OCI-LY7 (cell line): ENCODE measurements at regions not wholly inside any gene's neighbourhood (a gene's known extent, or its start where the extent isn't known, plus 50 kb on each side); places are given as distances from the start of the nearest gene placed in this dataset.

ENCODE experiments used
- BruUV-seq: library from RNA; stranded (reverse); fragments of 400-500 nt; replicated peaks from 2 replicates; lab custom pipeline; 2021; lab: Mats Ljungman, UMichigan
- CTCF ChIA-PET: fragments of 300-600 bp; sonication (Branson Sonifier 250); formaldehyde crosslinking; loops from one replicate; lab custom pipeline; 2022; ENCODE audit warnings: antibody characterized with exemption; ENCODE audit not compliant: unreplicated experiment; lab: Charles Lee
- POLR2A ChIA-PET: fragments of 300-600 bp; sonication (Branson Sonifier 250); formaldehyde crosslinking; loops from one replicate; lab custom pipeline; 2022; ENCODE audit warnings: antibody characterized with exemption; lab: Charles Lee
- DNase-seq: peaks from one replicate; pipeline ENCODE4 v3.0.0-alpha.2; 2015; ENCODE audit warnings: low spot score
- H2AFZ ChIP-seq: fragments of 200-600 bp; sonication (generic), shearing (Covaris generic); 2 replicates; pipeline ENCODE4 v1.6.1; 2014; ENCODE audit warnings: mild to moderate bottlenecking, antibody characterized with exemption, low read length, moderate library complexity
- H3K27ac ChIP-seq: fragments of 200-600 bp; sonication (generic); 2 replicates; pipeline ENCODE4 v1.5.1; 2014; ENCODE audit warnings: mixed run types, low read depth, mild to moderate bottlenecking, moderate library complexity, low read length, inconsistent platforms; ENCODE audit not compliant: poor library complexity, severe bottlenecking
- H3K36me3 ChIP-seq: fragments of 200-600 bp; sonication (generic); 2 replicates; pipeline ENCODE4 v1.6.1; 2014; ENCODE audit warnings: mild to moderate bottlenecking, antibody characterized with exemption, low read length, moderate library complexity, mixed read lengths; ENCODE audit not compliant: insufficient read depth
- H3K4me1 ChIP-seq: fragments of 200-600 bp; sonication (generic); 2 replicates; pipeline ENCODE4 v1.5.1; 2014; ENCODE audit warnings: mild to moderate bottlenecking, low read length; ENCODE audit not compliant: insufficient read depth, poor library complexity, severe bottlenecking
- H3K4me2 ChIP-seq: fragments of 200-600 bp; sonication (generic); 2 replicates; pipeline ENCODE4 v1.6.1; 2014; ENCODE audit warnings: mild to moderate bottlenecking, low read length
- H3K4me3 ChIP-seq: fragments of 200-600 bp; sonication (generic); 2 replicates; pipeline ENCODE4 v1.5.1; 2014; ENCODE audit warnings: mild to moderate bottlenecking, low read depth, low read length; ENCODE audit not compliant: poor library complexity, severe bottlenecking
- H3K79me2 ChIP-seq: fragments of 200-600 bp; sonication (generic); 2 replicates; pipeline ENCODE4 v1.6.1; 2016; ENCODE audit warnings: low read depth, mild to moderate bottlenecking, low read length, moderate library complexity, mixed read lengths; ENCODE audit not compliant: insufficient read depth
- H3K9me2 ChIP-seq: fragments of 200-600 bp; sonication (generic); 2 replicates; pipeline ENCODE4 v1.6.1; 2016; ENCODE audit warnings: mild to moderate bottlenecking, low read length, mixed read lengths; ENCODE audit not compliant: insufficient read depth
- H3K9me3 ChIP-seq: fragments of 200-600 bp; sonication (generic); 2 replicates; pipeline ENCODE4 v1.6.1; 2014; ENCODE audit warnings: mild to moderate bottlenecking, mixed run types, low read length, mixed read lengths
- H4K20me1 ChIP-seq: fragments of 200-600 bp; sonication (generic); 2 replicates; pipeline ENCODE4 v1.6.1; 2014; ENCODE audit warnings: mild to moderate bottlenecking, antibody characterized with exemption, low read length, moderate library complexity, mixed read lengths; ENCODE audit not compliant: insufficient read depth
- EZH2phosphoT487 ChIP-seq: fragments of 200-600 bp; sonication (generic); IDR thresholded peaks from 2 replicates; pipeline ENCODE4 v1.6.1; 2018; ENCODE audit warnings: low read depth, borderline replicate concordance, mild to moderate bottlenecking, mixed run types, antibody characterized with exemption, low read length, moderate library complexity, mixed read lengths
- intact Hi-C: fragments of 100-400 bp; cut with micrococcal nuclease; formaldehyde crosslinking; loops from one replicate; pipeline ENCODE4 v1.10.0; 2022; ENCODE audit not compliant: unreplicated experiment
- TF ChIP-seq, protein P1 (sequence below): fragments of 200-600 bp; sonication (generic); conservative IDR thresholded peaks from 2 replicates; pipeline ENCODE4 v1.5.1; 2014; ENCODE audit warnings: mild to moderate bottlenecking, antibody characterized with exemption, low read length, moderate library complexity, mixed read lengths

DNA sequence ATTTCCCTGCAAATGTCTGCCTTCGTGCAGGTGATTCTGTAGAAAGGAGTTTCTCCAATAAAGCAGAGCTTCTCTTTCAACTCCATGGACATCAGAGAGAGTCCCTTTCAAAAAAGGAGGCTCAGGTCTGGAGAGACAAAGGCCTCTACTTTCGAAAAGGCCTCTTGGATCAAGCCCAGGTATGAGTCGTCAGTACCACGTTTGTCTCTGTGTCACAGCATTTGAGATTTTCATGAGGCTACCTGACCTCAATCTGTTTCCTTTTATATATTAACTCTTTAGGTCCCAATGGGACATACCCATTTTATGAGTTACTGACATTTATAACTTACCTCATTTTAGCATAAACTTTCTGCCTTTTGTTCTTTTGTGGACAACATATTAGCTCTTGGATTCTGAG lies 290.8 kb downstream of the RPAP3 start:
- POLR2A ChIA-PET: interaction anchor here (0.6 to 1.2 kb wide), 2 partner anchors 12 to 1250 kb away, joined by 3 read pairs; no protein-coding TSS in a partner anchor
- H3K4me1 ChIP-seq: no peaks in the 10 kb centered on the region
- no peaks in the 10 kb centered on the region for H3K79me2 ChIP-seq
- intact Hi-C loops: no loop called here
- H4K20me1 ChIP-seq: no peaks in the 10 kb centered on the region
- TF ChIP-seq, protein P1, sequence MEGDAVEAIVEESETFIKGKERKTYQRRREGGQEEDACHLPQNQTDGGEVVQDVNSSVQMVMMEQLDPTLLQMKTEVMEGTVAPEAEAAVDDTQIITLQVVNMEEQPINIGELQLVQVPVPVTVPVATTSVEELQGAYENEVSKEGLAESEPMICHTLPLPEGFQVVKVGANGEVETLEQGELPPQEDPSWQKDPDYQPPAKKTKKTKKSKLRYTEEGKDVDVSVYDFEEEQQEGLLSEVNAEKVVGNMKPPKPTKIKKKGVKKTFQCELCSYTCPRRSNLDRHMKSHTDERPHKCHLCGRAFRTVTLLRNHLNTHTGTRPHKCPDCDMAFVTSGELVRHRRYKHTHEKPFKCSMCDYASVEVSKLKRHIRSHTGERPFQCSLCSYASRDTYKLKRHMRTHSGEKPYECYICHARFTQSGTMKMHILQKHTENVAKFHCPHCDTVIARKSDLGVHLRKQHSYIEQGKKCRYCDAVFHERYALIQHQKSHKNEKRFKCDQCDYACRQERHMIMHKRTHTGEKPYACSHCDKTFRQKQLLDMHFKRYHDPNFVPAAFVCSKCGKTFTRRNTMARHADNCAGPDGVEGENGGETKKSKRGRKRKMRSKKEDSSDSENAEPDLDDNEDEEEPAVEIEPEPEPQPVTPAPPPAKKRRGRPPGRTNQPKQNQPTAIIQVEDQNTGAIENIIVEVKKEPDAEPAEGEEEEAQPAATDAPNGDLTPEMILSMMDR: no peak
- no peak for TF ChIP-seq EZH2phosphoT487
- H3K36me3 ChIP-seq: no peaks in the 10 kb centered on the region
- BruUV-seq: no TSS peak
- CTCF ChIA-PET: no interaction called here
- no peak overlapping the region for H3K4me2 ChIP-seq
- no peaks in the 10 kb centered on the region for H3K9me2 ChIP-seq
- no peak for DNase-seq
- no peaks in the 10 kb centered on the region for H3K9me3 ChIP-seq
- H3K27ac ChIP-seq: no peak overlapping the region
- no peak overlapping the region for H3K4me3 ChIP-seq
- H2AFZ ChIP-seq: no peak overlapping the region

DNA sequence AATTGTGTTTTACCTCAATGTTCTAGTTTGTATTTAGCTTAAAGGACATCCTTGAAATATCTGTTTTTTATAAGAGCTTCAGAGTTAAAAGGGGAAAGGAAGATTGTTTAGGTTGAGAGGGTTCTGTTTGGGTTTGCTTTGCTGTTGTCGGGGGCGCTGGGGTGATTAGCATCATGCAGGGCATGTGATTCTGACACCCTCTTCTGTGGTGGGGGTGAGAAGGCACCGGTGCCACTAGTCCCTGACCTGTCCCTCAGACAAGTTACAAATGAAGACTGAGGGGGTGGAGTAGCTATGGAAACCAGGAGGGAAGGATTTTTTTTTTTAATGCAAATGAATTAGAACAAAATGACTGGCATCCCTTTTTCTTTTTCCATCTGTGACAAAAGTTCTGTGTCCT lies 291.3 kb downstream of the RPAP3 start:
- TF ChIP-seq EZH2phosphoT487: no peak
- TF ChIP-seq, protein P1: no peak
- POLR2A ChIA-PET: no interaction called here
- H2AFZ ChIP-seq: no peak overlapping the region
- no peaks in the 10 kb centered on the region for H3K9me3 ChIP-seq
- H3K36me3 ChIP-seq: no peaks in the 10 kb centered on the region
- no TSS peak for BruUV-seq
- H3K79me2 ChIP-seq: no peaks in the 10 kb centered on the region
- DNase-seq: no peak
- intact Hi-C loops: no loop called here
- H3K4me1 ChIP-seq: no peaks in the 10 kb centered on the region
- no peak overlapping the region for H3K27ac ChIP-seq
- H3K4me2 ChIP-seq: no peak overlapping the region
- H3K9me2 ChIP-seq: no peaks in the 10 kb centered on the region
- no peak overlapping the region for H3K4me3 ChIP-seq
- CTCF ChIA-PET: no interaction called here
- no peaks in the 10 kb centered on the region for H4K20me1 ChIP-seq

DNA sequence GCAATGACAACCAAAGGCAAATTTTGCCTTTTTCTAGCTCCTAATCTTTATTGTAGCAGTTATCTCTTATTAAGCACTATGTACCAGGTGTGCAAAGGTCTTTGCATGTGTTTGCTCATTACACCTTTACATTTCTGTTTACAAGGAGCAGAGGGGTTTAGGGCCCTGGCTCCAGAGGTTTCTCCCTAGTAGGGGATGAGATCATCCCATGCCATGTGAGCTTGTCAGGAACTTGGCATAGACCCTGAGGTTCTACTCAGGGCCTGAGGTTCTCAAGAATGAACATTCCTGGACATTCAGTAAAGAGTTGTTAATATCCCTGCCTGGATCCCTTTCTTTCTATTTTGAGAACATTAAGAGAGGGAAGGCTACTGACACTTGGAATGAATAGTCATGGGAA lies 292.0 kb downstream of the RPAP3 start:
- TF ChIP-seq EZH2phosphoT487: no peak
- TF ChIP-seq, protein P1: no peak
- H3K4me2 ChIP-seq: no peak overlapping the region
- POLR2A ChIA-PET: interaction anchor here (0.6 to 1.1 kb wide), 2 partner anchors 11 to 771 kb away, joined by 3 to 4 read pairs; no protein-coding TSS in a partner anchor
- no peaks in the 10 kb centered on the region for H3K9me2 ChIP-seq
- BruUV-seq: no TSS peak
- H3K4me3 ChIP-seq: no peak overlapping the region
- H3K27ac ChIP-seq: no peak overlapping the region
- H4K20me1 ChIP-seq: no peaks in the 10 kb centered on the region
- no peaks in the 10 kb centered on the region for H3K4me1 ChIP-seq
- DNase-seq: no peak
- no peaks in the 10 kb centered on the region for H3K9me3 ChIP-seq
- no peak overlapping the region for H2AFZ ChIP-seq
- intact Hi-C loops: no loop called here
- H3K79me2 ChIP-seq: no peaks in the 10 kb centered on the region
- CTCF ChIA-PET: no interaction called here
- no peaks in the 10 kb centered on the region for H3K36me3 ChIP-seq
